Activated CD4-positive, alpha-beta T cell treated with anti-CD3 and anti-CD28 coated beads for 36 hours (primary cell): ENCODE measurements at regions not wholly inside any gene's neighbourhood (a gene's known extent, or its start where the extent isn't known, plus 50 kb on each side); places are given as distances from the start of the nearest gene placed in this dataset.

Experiments
- ATAC-seq: fragments of 200-7000 bp; cut with Tn5 transposase; one replicate; pipeline ENCODE4 v1.10.0; 2021; ENCODE audit warnings: mild to moderate bottlenecking, moderate library complexity
- CTCF ChIA-PET: fragments of 350-600 bp; sonication (Branson Sonifier 250); formaldehyde crosslinking; loops from one replicate; lab custom pipeline; 2021; ENCODE audit warnings: antibody characterized with exemption; lab: Charles Lee
- POLR2A ChIA-PET: fragments of 350-600 bp; sonication (Branson Sonifier 250); formaldehyde crosslinking; loops from one replicate; lab custom pipeline; 2021; ENCODE audit warnings: antibody characterized with exemption, inconsistent platforms; lab: Charles Lee
- DNase-seq: peaks from one replicate; pipeline ENCODE4 v3.0.0-alpha.2; 2020
- H3K27ac Mint-ChIP-seq: one replicate; pipeline ENCODE4 v1.8.0; 2021; ENCODE audit warnings: mixed read lengths
- H3K27me3 Mint-ChIP-seq: one replicate; pipeline ENCODE4 v1.8.0; 2021; ENCODE audit warnings: mixed read lengths
- H3K36me3 Mint-ChIP-seq: one replicate; pipeline ENCODE4 v1.8.0; 2021; ENCODE audit warnings: low read depth, mixed read lengths
- H3K4me1 Mint-ChIP-seq: one replicate; pipeline ENCODE4 v1.8.0; 2021; ENCODE audit warnings: mixed read lengths
- H3K4me3 Mint-ChIP-seq: one replicate; pipeline ENCODE4 v1.8.0; 2021; ENCODE audit warnings: mild to moderate bottlenecking, moderate library complexity, mixed read lengths
- H3K9me3 Mint-ChIP-seq: one replicate; pipeline ENCODE4 v1.8.0; 2021; ENCODE audit warnings: low read depth, mixed read lengths
- intact Hi-C, 2 experiments: fragments of 100-400 bp; cut with DNase I in 1 of 2; cut with micrococcal nuclease in 1 of 2; formaldehyde crosslinking; loops; one replicate each; pipeline versions ENCODE4 v1.14.2 to v1.15.1; 2022 to 2024; cut with DNase I, micrococcal nuclease

- no peak for DNase-seq
- no peak overlapping the region for H3K27ac Mint-ChIP-seq
- ATAC-seq: no peak
- no peaks in the 10 kb centered on the region for H3K4me1 Mint-ChIP-seq
- H3K4me3 Mint-ChIP-seq: no peak overlapping the region
- POLR2A ChIA-PET: no interaction called here
- no peaks in the 10 kb centered on the region for H3K9me3 Mint-ChIP-seq
- intact Hi-C loops: no loop called here
- CTCF ChIA-PET: interaction anchor here (0.5 kb wide), 1 partner anchor 166 kb away, joined by 3 read pairs; the partner anchor contains the start of gene PJA1
- no peaks in the 10 kb centered on the region for H3K36me3 Mint-ChIP-seq
- H3K27me3 Mint-ChIP-seq: peaks cover 2% of the 10 kb centered on the region
These were observed 166.5 kb downstream of the PJA1 start for GRCh38 chrX:68998716-68999115.

GRCh38 chrX:68997911-68998310, 167.3 kb downstream of the PJA1 start:
- ChIA-PET CTCF (no interaction called here), POLR2A (no interaction called here)
- intact Hi-C loops: no loop called here
- no peaks in the 10 kb centered on the region for H3K9me3 Mint-ChIP-seq
- DNase-seq (no peak), ATAC-seq (no peak)
- H3K4me3 Mint-ChIP-seq: no peak overlapping the region
- peaks cover 2% of the 10 kb centered on the region for H3K27me3 Mint-ChIP-seq
- H3K4me1 Mint-ChIP-seq: no peaks in the 10 kb centered on the region
- H3K36me3 Mint-ChIP-seq: no peaks in the 10 kb centered on the region
- H3K27ac Mint-ChIP-seq: no peak overlapping the region

GRCh38 chrX:68997511-68997910, 167.7 kb downstream of the PJA1 start:
- Mint-ChIP-seq H3K9me3 (no peaks in the 10 kb centered on the region), H3K36me3 (no peaks in the 10 kb centered on the region), H3K4me3 (no peak overlapping the region), H3K27ac (no peak overlapping the region), H3K27me3 (peaks cover 2% of the 10 kb centered on the region), H3K4me1 (no peaks in the 10 kb centered on the region)
- ATAC-seq (no peak), DNase-seq (no peak)
- intact Hi-C loops: no loop called here
- ChIA-PET CTCF (no interaction called here), POLR2A (no interaction called here)

GRCh38 chrX:68995780-68996551, 167.1 kb downstream of the EFNB1 start:
- DNase-seq (no peak), ATAC-seq (no peak)
- Mint-ChIP-seq H3K9me3 (no peaks in the 10 kb centered on the region), H3K27ac (no peak overlapping the region), H3K36me3 (no peaks in the 10 kb centered on the region), H3K27me3 (no peaks in the 10 kb centered on the region), H3K4me3 (no peak overlapping the region), H3K4me1 (no peaks in the 10 kb centered on the region)
- intact Hi-C loops: no loop called here
- POLR2A ChIA-PET: no interaction called here
- CTCF ChIA-PET: no interaction called here

- DNase-seq (no peak), ATAC-seq (no peak)
- Mint-ChIP-seq H3K9me3 (no peaks in the 10 kb centered on the region), H3K27ac (no peak overlapping the region), H3K4me1 (no peaks in the 10 kb centered on the region), H3K4me3 (no peak overlapping the region), H3K36me3 (no peaks in the 10 kb centered on the region), H3K27me3 (no peaks in the 10 kb centered on the region)
- ChIA-PET POLR2A (no interaction called here), CTCF (no interaction called here)
- intact Hi-C loops: no loop called here
These were observed 166.6 kb downstream of the EFNB1 start for GRCh38 chrX:68995386-68995779.

GRCh38 chrX:68994891-68995255, 166.1 kb downstream of the EFNB1 start:
- DNase-seq (no peak), ATAC-seq (no peak)
- ChIA-PET POLR2A (no interaction called here), CTCF (no interaction called here)
- Mint-ChIP-seq H3K27me3 (no peaks in the 10 kb centered on the region), H3K27ac (no peak overlapping the region), H3K4me1 (no peaks in the 10 kb centered on the region), H3K9me3 (no peaks in the 10 kb centered on the region), H3K4me3 (no peak overlapping the region), H3K36me3 (no peaks in the 10 kb centered on the region)
- intact Hi-C loops: no loop called here

GRCh38 chrX:68994135-68994890, 165.5 kb downstream of the EFNB1 start:
- intact Hi-C loops: no loop called here
- Mint-ChIP-seq H3K4me1 (no peaks in the 10 kb centered on the region), H3K36me3 (no peaks in the 10 kb centered on the region), H3K27ac (no peak overlapping the region), H3K27me3 (no peaks in the 10 kb centered on the region), H3K9me3 (no peaks in the 10 kb centered on the region), H3K4me3 (no peak overlapping the region)
- ATAC-seq (no peak), DNase-seq (no peak)
- POLR2A ChIA-PET: no interaction called here
- CTCF ChIA-PET: no interaction called here

GRCh38 chrX:68992821-68993397, 164.1 kb downstream of the EFNB1 start:
- CTCF ChIA-PET: no interaction called here
- Mint-ChIP-seq H3K36me3 (no peaks in the 10 kb centered on the region), H3K9me3 (no peaks in the 10 kb centered on the region), H3K27ac (no peak overlapping the region), H3K4me1 (no peaks in the 10 kb centered on the region), H3K27me3 (no peaks in the 10 kb centered on the region), H3K4me3 (no peak overlapping the region)
- POLR2A ChIA-PET: no interaction called here
- DNase-seq (no peak), ATAC-seq (no peak)
- intact Hi-C loops: no loop called here

GRCh38 chrX:68991691-68992345, 163.0 kb downstream of the EFNB1 start:
- H3K36me3 Mint-ChIP-seq: no peaks in the 10 kb centered on the region
- no peak overlapping the region for H3K4me3 Mint-ChIP-seq
- no peaks in the 10 kb centered on the region for H3K9me3 Mint-ChIP-seq
- no peaks in the 10 kb centered on the region for H3K27me3 Mint-ChIP-seq
- DNase-seq (no peak), ATAC-seq (no peak)
- ChIA-PET CTCF (interaction anchor here (1.0 kb wide), 1 partner anchor 45 kb away, joined by 3 read pairs; no protein-coding TSS in a partner anchor), POLR2A (interaction anchor here (0.8 kb wide), 1 partner anchor 19 kb away, joined by 3 read pairs; no protein-coding TSS in a partner anchor)
- H3K4me1 Mint-ChIP-seq: no peaks in the 10 kb centered on the region
- intact Hi-C loops: no loop called here
- H3K27ac Mint-ChIP-seq: no peak overlapping the region

- CTCF ChIA-PET: no interaction called here
- DNase-seq: no peak
- H3K4me3 Mint-ChIP-seq: no peak overlapping the region
- no peaks in the 10 kb centered on the region for H3K36me3 Mint-ChIP-seq
- H3K27me3 Mint-ChIP-seq: no peaks in the 10 kb centered on the region
- intact Hi-C loops: no loop called here
- no peak overlapping the region for H3K27ac Mint-ChIP-seq
- H3K4me1 Mint-ChIP-seq: no peaks in the 10 kb centered on the region
- H3K9me3 Mint-ChIP-seq: no peaks in the 10 kb centered on the region
- POLR2A ChIA-PET: no interaction called here
- ATAC-seq: no peak
These were observed 162.1 kb downstream of the EFNB1 start for GRCh38 chrX:68990948-68991347.

- DNase-seq (no peak), ATAC-seq (no peak)
- Mint-ChIP-seq H3K36me3 (no peaks in the 10 kb centered on the region), H3K27ac (no peak overlapping the region), H3K27me3 (no peaks in the 10 kb centered on the region), H3K4me1 (no peaks in the 10 kb centered on the region), H3K9me3 (no peaks in the 10 kb centered on the region), H3K4me3 (no peak overlapping the region)
- ChIA-PET CTCF (no interaction called here), POLR2A (no interaction called here)
- intact Hi-C loops: no loop called here
These were observed 161.2 kb downstream of the EFNB1 start for GRCh38 chrX:68989865-68990606.
